NCI-H748 (cell line): ENCODE measurements at regions not wholly inside any gene's neighbourhood (a gene's known extent, or its start where the extent isn't known, plus 50 kb on each side); places are given as distances from the start of the nearest gene placed in this dataset.

ENCODE experiments used
- DNase-seq: peaks from one replicate; lab custom pipeline; 2025; ENCODE audit not compliant: unreplicated experiment; lab: John Stamatoyannopoulos, UW

DNA sequence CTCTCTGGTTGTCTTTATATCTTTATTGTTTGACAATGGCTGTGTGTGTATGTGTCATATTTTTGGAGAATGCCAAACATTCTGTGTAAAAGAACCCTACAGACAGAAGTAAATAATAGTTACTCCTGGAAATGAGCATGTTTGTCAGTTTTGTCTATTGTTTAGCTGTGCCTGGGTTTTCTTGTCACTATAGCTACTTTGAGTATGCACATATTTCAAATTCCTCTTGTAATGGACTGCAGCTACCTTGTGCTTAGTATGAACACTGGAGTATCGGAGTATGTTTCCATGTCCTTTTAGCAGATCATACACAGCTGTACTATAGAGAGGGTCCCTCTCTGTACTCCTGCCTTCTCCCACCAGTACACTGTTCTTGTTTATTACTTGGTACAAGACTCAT, 58.0 kb upstream of the DOCK10 start:
- DNase-seq: no peak

DNA sequence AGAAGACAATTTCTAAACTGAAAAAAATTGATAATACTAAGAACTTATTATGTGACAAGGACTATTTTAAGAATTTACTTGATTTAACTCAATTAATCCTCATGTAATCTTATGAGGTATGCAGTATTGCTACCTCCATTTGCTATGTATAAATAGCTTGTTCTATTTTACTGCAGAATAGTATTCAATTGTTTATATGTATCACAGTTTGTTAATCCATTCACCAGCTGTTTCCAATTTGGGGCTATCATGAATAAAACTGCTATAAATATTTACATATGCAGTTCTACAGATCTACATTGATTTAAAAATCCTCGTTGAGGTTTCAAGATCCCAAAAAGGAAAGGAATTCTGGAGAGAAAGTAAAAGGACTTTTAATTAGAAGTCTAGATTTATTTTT, 54.8 kb upstream of the DOCK10 start:
- DNase-seq: no peak
